Esophagus squamous epithelium (tissue), 4 donors: ENCODE measurements at regions not wholly inside any gene's neighbourhood (a gene's known extent, or its start where the extent isn't known, plus 50 kb on each side); places are given as distances from the start of the nearest gene placed in this dataset.

Experiments
- POLR2A ChIP-seq, 4 donors: fragments of 450-650 bp; IDR thresholded peaks; one replicate each; pipeline ENCODE4 v1.6.1; 2017; ENCODE audit warnings: antibody characterized with exemption in 4 of 4, mild to moderate bottlenecking in 4 of 4, moderate library complexity in 3 of 4
- TF ChIP-seq, protein P1 (sequence below), 6 experiments: fragments of 450-650 bp in 4 of 6; fragments of 200-600 bp in 2 of 6; sonication (generic) in 2 of 6; IDR thresholded peaks; one replicate each; pipeline ENCODE4 v1.5.1; 2016 to 2019; ENCODE audit warnings: antibody characterized with exemption in 6 of 6, mild to moderate bottlenecking in 4 of 6, moderate library complexity in 4 of 6

- no peak for TF ChIP-seq POLR2A (IDR thresholded peaks at IDR 0.05)
- TF ChIP-seq, protein P1, sequence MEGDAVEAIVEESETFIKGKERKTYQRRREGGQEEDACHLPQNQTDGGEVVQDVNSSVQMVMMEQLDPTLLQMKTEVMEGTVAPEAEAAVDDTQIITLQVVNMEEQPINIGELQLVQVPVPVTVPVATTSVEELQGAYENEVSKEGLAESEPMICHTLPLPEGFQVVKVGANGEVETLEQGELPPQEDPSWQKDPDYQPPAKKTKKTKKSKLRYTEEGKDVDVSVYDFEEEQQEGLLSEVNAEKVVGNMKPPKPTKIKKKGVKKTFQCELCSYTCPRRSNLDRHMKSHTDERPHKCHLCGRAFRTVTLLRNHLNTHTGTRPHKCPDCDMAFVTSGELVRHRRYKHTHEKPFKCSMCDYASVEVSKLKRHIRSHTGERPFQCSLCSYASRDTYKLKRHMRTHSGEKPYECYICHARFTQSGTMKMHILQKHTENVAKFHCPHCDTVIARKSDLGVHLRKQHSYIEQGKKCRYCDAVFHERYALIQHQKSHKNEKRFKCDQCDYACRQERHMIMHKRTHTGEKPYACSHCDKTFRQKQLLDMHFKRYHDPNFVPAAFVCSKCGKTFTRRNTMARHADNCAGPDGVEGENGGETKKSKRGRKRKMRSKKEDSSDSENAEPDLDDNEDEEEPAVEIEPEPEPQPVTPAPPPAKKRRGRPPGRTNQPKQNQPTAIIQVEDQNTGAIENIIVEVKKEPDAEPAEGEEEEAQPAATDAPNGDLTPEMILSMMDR (IDR thresholded peaks at IDR 0.05), result no peak
Measured at GRCh38 chr18:77866351-77866750, 616.7 kb downstream of the GALR1 start.
